H1 (cell line): ENCODE measurements at regions not wholly inside any gene's neighbourhood (a gene's known extent, or its start where the extent isn't known, plus 50 kb on each side); places are given as distances from the start of the nearest gene placed in this dataset.

Experiments used
- BRCA1 ChIP-seq: IDR thresholded peaks from 2 replicates; pipeline ENCODE4 v1.6.1; 2012; ENCODE audit warnings: low read depth, low read length, improper control_type of control experiment
- EP300 ChIP-seq, 2 experiments: IDR thresholded peaks; 1 replicate in 1 of 2; 2 replicates in 1 of 2; pipeline ENCODE4 v1.6.1; 2011 to 2012; ENCODE audit warnings: low read depth in 2 of 2, low read length in 2 of 2, mild to moderate bottlenecking in 2 of 2, borderline replicate concordance in 1 of 2, inconsistent platforms in 1 of 2, moderate library complexity in 1 of 2
- JUND ChIP-seq: IDR thresholded peaks from 2 replicates; pipeline ENCODE4 v1.6.1; 2011; ENCODE audit warnings: mild to moderate bottlenecking, improper control_type of control experiment, low read length
- POLR2AphosphoS5 ChIP-seq: IDR thresholded peaks from 2 replicates; pipeline ENCODE4 v1.6.1; 2011; ENCODE audit warnings: low read depth, low read length
- SIX5 ChIP-seq: IDR thresholded peaks from 2 replicates; pipeline ENCODE4 v1.6.1; 2011; ENCODE audit warnings: mild to moderate bottlenecking, low read depth, low read length
- SP2 ChIP-seq: IDR thresholded peaks from 2 replicates; pipeline ENCODE4 v1.6.1; 2012; ENCODE audit warnings: mild to moderate bottlenecking, low read length, inconsistent platforms
- SUZ12 ChIP-seq: fragments of 200-600 bp; sonication (generic); IDR thresholded peaks from 2 replicates; pipeline ENCODE4 v1.6.1; 2012; ENCODE audit warnings: mild to moderate bottlenecking, inconsistent platforms, low read length, moderate library complexity, mixed read lengths
- TBP ChIP-seq: IDR thresholded peaks from 2 replicates; pipeline ENCODE4 v1.6.1; 2011; ENCODE audit warnings: low read depth, low read length, improper control_type of control experiment
- TEAD4 ChIP-seq: IDR thresholded peaks from 2 replicates; pipeline ENCODE4 v1.6.1; 2012; ENCODE audit warnings: low read depth, low read length, inconsistent platforms, mixed read lengths
- TF ChIP-seq, protein P1 (sequence below): fragments of 300-600 bp; sonication (generic); IDR thresholded peaks from 2 replicates; pipeline ENCODE4 v1.7.1; 2012; ENCODE audit warnings: low read length, moderate library complexity, mild to moderate bottlenecking, inconsistent platforms; ENCODE audit not compliant: insufficient replicate concordance
- TF ChIP-seq, protein P2 (sequence below): IDR thresholded peaks from 2 replicates; pipeline ENCODE4 v1.6.1; 2011; ENCODE audit warnings: low read depth, mild to moderate bottlenecking, low read length; ENCODE audit not compliant: insufficient read depth

DNA sequence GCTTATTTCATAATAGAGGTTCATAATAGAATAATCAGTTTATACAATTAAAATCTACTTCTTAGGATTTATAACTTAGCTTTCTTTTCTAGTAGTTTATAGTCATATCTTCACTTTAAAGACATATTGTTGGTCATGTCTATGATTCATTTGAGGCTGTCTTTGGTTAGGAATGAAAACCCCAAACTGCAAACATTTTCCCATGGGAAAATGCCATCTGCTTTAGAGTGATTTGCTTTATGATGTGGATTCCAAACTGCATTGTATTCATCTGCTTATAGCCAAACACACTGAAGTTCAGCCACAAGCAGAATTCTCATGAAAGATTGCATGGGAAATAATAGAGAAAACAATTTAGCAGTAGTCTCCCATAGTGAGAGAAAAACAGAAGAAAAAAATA, 128.0 kb downstream of the RFPL4B start (continued):
- TF ChIP-seq, protein P1, sequence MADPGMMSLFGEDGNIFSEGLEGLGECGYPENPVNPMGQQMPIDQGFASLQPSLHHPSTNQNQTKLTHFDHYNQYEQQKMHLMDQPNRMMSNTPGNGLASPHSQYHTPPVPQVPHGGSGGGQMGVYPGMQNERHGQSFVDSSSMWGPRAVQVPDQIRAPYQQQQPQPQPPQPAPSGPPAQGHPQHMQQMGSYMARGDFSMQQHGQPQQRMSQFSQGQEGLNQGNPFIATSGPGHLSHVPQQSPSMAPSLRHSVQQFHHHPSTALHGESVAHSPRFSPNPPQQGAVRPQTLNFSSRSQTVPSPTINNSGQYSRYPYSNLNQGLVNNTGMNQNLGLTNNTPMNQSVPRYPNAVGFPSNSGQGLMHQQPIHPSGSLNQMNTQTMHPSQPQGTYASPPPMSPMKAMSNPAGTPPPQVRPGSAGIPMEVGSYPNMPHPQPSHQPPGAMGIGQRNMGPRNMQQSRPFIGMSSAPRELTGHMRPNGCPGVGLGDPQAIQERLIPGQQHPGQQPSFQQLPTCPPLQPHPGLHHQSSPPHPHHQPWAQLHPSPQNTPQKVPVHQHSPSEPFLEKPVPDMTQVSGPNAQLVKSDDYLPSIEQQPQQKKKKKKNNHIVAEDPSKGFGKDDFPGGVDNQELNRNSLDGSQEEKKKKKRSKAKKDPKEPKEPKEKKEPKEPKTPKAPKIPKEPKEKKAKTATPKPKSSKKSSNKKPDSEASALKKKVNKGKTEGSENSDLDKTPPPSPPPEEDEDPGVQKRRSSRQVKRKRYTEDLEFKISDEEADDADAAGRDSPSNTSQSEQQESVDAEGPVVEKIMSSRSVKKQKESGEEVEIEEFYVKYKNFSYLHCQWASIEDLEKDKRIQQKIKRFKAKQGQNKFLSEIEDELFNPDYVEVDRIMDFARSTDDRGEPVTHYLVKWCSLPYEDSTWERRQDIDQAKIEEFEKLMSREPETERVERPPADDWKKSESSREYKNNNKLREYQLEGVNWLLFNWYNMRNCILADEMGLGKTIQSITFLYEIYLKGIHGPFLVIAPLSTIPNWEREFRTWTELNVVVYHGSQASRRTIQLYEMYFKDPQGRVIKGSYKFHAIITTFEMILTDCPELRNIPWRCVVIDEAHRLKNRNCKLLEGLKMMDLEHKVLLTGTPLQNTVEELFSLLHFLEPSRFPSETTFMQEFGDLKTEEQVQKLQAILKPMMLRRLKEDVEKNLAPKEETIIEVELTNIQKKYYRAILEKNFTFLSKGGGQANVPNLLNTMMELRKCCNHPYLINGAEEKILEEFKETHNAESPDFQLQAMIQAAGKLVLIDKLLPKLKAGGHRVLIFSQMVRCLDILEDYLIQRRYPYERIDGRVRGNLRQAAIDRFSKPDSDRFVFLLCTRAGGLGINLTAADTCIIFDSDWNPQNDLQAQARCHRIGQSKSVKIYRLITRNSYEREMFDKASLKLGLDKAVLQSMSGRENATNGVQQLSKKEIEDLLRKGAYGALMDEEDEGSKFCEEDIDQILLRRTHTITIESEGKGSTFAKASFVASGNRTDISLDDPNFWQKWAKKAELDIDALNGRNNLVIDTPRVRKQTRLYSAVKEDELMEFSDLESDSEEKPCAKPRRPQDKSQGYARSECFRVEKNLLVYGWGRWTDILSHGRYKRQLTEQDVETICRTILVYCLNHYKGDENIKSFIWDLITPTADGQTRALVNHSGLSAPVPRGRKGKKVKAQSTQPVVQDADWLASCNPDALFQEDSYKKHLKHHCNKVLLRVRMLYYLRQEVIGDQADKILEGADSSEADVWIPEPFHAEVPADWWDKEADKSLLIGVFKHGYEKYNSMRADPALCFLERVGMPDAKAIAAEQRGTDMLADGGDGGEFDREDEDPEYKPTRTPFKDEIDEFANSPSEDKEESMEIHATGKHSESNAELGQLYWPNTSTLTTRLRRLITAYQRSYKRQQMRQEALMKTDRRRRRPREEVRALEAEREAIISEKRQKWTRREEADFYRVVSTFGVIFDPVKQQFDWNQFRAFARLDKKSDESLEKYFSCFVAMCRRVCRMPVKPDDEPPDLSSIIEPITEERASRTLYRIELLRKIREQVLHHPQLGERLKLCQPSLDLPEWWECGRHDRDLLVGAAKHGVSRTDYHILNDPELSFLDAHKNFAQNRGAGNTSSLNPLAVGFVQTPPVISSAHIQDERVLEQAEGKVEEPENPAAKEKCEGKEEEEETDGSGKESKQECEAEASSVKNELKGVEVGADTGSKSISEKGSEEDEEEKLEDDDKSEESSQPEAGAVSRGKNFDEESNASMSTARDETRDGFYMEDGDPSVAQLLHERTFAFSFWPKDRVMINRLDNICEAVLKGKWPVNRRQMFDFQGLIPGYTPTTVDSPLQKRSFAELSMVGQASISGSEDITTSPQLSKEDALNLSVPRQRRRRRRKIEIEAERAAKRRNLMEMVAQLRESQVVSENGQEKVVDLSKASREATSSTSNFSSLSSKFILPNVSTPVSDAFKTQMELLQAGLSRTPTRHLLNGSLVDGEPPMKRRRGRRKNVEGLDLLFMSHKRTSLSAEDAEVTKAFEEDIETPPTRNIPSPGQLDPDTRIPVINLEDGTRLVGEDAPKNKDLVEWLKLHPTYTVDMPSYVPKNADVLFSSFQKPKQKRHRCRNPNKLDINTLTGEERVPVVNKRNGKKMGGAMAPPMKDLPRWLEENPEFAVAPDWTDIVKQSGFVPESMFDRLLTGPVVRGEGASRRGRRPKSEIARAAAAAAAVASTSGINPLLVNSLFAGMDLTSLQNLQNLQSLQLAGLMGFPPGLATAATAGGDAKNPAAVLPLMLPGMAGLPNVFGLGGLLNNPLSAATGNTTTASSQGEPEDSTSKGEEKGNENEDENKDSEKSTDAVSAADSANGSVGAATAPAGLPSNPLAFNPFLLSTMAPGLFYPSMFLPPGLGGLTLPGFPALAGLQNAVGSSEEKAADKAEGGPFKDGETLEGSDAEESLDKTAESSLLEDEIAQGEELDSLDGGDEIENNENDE = no peak
- TF ChIP-seq EP300 (IDR thresholded peaks at IDR 0.05; ENCODE audit: borderline replicate concordance in 1 of 2, low read depth in 2 of 2, low read length in 2 of 2) (no peak), TBP (no peak), SUZ12 (no peak), POLR2AphosphoS5 (no peak), SP2 (no peak), TEAD4 (no peak), JUND (no peak), SIX5 (no peak), BRCA1 (no peak)
- TF ChIP-seq, protein P2, sequence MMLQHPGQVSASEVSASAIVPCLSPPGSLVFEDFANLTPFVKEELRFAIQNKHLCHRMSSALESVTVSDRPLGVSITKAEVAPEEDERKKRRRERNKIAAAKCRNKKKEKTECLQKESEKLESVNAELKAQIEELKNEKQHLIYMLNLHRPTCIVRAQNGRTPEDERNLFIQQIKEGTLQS = no peak
